ENCODE measurements at regions not wholly inside any gene's neighbourhood (a gene's known extent, or its start where the extent isn't known, plus 50 kb on each side); places are given as distances from the start of the nearest gene placed in this dataset.

- TF ChIP-seq SMAD3 (CRISPR knock-in tag; conservative IDR thresholded peaks at IDR 0.05) (no peak), CHD2 (IDR thresholded peaks at IDR 0.05; ENCODE audit: low read depth, low read length) (no peak), POLR2G (IDR thresholded peaks at IDR 0.05; ENCODE audit: low read depth, low read length) (no peak), ESRRB (CRISPR knock-in tag; IDR thresholded peaks at IDR 0.05; ENCODE audit: borderline replicate concordance) (no peak), DDX20 (tag; IDR thresholded peaks at IDR 0.05; ENCODE audit: low read depth) (no peak), STAT5A (IDR thresholded peaks at IDR 0.05; ENCODE audit: borderline replicate concordance, low read length) (no peak), KLF16 (IDR thresholded peaks at IDR 0.05) (no peak), HMBOX1 (IDR thresholded peaks at IDR 0.05) (no peak), IRF2 (CRISPR knock-in tag; IDR thresholded peaks at IDR 0.05) (no peak), E2F6 (IDR thresholded peaks at IDR 0.05; ENCODE audit: borderline replicate concordance in 1 of 2, extremely low read depth in 1 of 2, insufficient read depth in 1 of 2, insufficient read length in 1 of 2, low read depth in 1 of 2, low read length in 1 of 2, poor library complexity in 1 of 2, severe bottlenecking in 1 of 2) (no peak)
- BruUV-seq (replicated peaks): no TSS peak
- Histone ChIP-seq H3K9me1 (ENCODE audit: control insufficient read depth, insufficient read depth, low read length) (no peaks in the 10 kb centered on the region), H3K9ac (ENCODE audit: insufficient read depth in 1 of 2, low read depth in 2 of 2, low read length in 2 of 2) (no peak overlapping the region), H3K27ac (ENCODE audit: extremely low read depth, low read depth, low read length) (no peak overlapping the region), H3K27me3 (ENCODE audit: control insufficient read depth in 2 of 2, insufficient read depth in 2 of 2, low read length in 2 of 2) (no peaks in the 10 kb centered on the region; a peak in 1 of 5 replicates), H3K4me1 (replicated peaks in 1 of 2; ENCODE audit: control insufficient read depth in 2 of 2, insufficient read depth in 2 of 2, low read length in 2 of 2) (no peaks in the 10 kb centered on the region), H3K36me3 (ENCODE audit: control insufficient read depth, insufficient read depth, low read length) (no peaks in the 10 kb centered on the region), H3K4me2 (ENCODE audit: insufficient read depth, low read length) (no peak overlapping the region), H3K4me3 (no peak overlapping the region), H3K79me2 (ENCODE audit: control insufficient read depth, insufficient read depth, low read length) (no peaks in the 10 kb centered on the region), H4K20me1 (replicated peaks; ENCODE audit: control insufficient read depth, insufficient read depth, low read length) (no peaks in the 10 kb centered on the region; the same call in 1 of the 2 replicates), H2AFZ (ENCODE audit: low read depth, low read length) (no peak overlapping the region), H3K9me3 (replicated peaks; ENCODE audit: control insufficient read depth, insufficient read depth, low read depth, low read length) (no peaks in the 10 kb centered on the region)
- WGBS (ENCODE audit: insufficient coverage, low coverage, missing lambda C conversion rate): 0% methylated on average over 3 of the region's 3 CpGs
- CTCF ChIA-PET (ENCODE audit: low intra/inter-chr PET ratio): no interaction called here
- DNase-seq (ENCODE audit: extremely low read depth in 1 of 4, low spot score in 3 of 4) (no peak), ATAC-seq (no peak), FAIRE-seq (no peak)
- POLR2A ChIA-PET: no interaction called here
- in situ Hi-C loops (cut with MboI) (no loop called here), intact Hi-C loops (cut with micrococcal nuclease) (no loop called here)
These were observed 623.2 kb upstream of the B3GAT1 start for GRCh38 chr11:135035282-135035681.
